GM12878 (cell line): ENCODE measurements at regions not wholly inside any gene's neighbourhood (a gene's known extent, or its start where the extent isn't known, plus 50 kb on each side); places are given as distances from the start of the nearest gene placed in this dataset.

Experiments used
- ATAC-seq: fragments of 200-7000 bp; cut with Tn5 transposase; 3 replicates; pipeline ENCODE4 v1.9.1; 2020; ENCODE audit warnings: mild to moderate bottlenecking, moderate library complexity
- BruUV-seq: library from RNA; stranded (reverse); fragments of 400-500 nt; replicated peaks from 2 replicates; lab custom pipeline; 2021; lab: Mats Ljungman, UMichigan
- CTCF ChIA-PET: fragments of 300-600 bp; sonication (Branson Sonifier 250); formaldehyde crosslinking; extraction: SDS; loops from one replicate; lab custom pipeline; 2021; ENCODE audit warnings: inconsistent platforms; lab: Yijun Ruan, JAX
- POLR2A ChIA-PET: fragments of 350-600 bp; formaldehyde crosslinking; extraction: SDS; loops from one replicate; lab custom pipeline; 2021; ENCODE audit warnings: inconsistent platforms; lab: Charles Lee
- RAD21 ChIA-PET: fragments of 300-600 bp; sonication (Branson Sonifier 250); formaldehyde crosslinking; loops from one replicate; lab custom pipeline; 2023; ENCODE audit warnings: antibody characterized with exemption; ENCODE audit not compliant: unreplicated experiment; lab: Charles Lee
- SMC1A ChIA-PET: fragments of 300-600 bp; sonication (Branson Sonifier 250); formaldehyde crosslinking; loops from one replicate; lab custom pipeline; 2023; ENCODE audit not compliant: unreplicated experiment, uncharacterized antibody; lab: Charles Lee
- DNase-seq: peaks from one replicate; pipeline ENCODE4 v3.0.0-alpha.2; 2011; ENCODE audit warnings: low read depth, low spot score
- FAIRE-seq: peaks from 3 replicates; lab custom pipeline; 2011; peaks lifted over from hg19 to GRCh38; lab: Jason Lieb, UNC
- H2AFZ ChIP-seq: 2 replicates; pipeline ENCODE4 v1.6.0; 2011; ENCODE audit warnings: low read depth, low read length, control low read depth; ENCODE audit not compliant: control insufficient read depth
- H3K27ac ChIP-seq: 2 replicates; pipeline ENCODE4 v1.5.1; 2011; ENCODE audit warnings: control low read depth; ENCODE audit not compliant: control insufficient read depth, insufficient read depth
- H3K27me3 ChIP-seq, 2 experiments: replicated peaks in 1 of 2; 2 replicates each; pipeline versions ENCODE4 v1.6.0 to v1.6.1; 2011; ENCODE audit warnings: low read length in 1 of 2; ENCODE audit not compliant: control insufficient read depth in 2 of 2, insufficient read depth in 2 of 2
- H3K36me3 ChIP-seq, 2 experiments: 2 replicates each; pipeline ENCODE4 v1.5.1; 2011; ENCODE audit warnings: low read length in 1 of 2; ENCODE audit not compliant: control insufficient read depth in 2 of 2, insufficient read depth in 2 of 2
- H3K4me1 ChIP-seq: 2 replicates; pipeline ENCODE4 v1.6.1; 2011; ENCODE audit warnings: mild to moderate bottlenecking, low read length, moderate library complexity, mixed read lengths; ENCODE audit not compliant: control insufficient read depth, insufficient read depth
- H3K4me2 ChIP-seq: 2 replicates; pipeline ENCODE4 v1.6.0; 2011; ENCODE audit warnings: control low read depth; ENCODE audit not compliant: control insufficient read depth, insufficient read depth
- H3K4me3 ChIP-seq: fragments of 200-600 bp; sonication (generic); 2 replicates; pipeline ENCODE4 v1.5.1; 2016
- H3K79me2 ChIP-seq: 2 replicates; pipeline ENCODE4 v1.6.0; 2011; ENCODE audit warnings: low read length; ENCODE audit not compliant: control insufficient read depth, insufficient read depth
- H3K9ac ChIP-seq: 2 replicates; pipeline ENCODE4 v1.8.0; 2011; ENCODE audit warnings: low read length, control low read depth, mixed read lengths; ENCODE audit not compliant: control insufficient read depth, insufficient read depth
- H3K9me3 ChIP-seq: replicated peaks from 3 replicates; pipeline ENCODE4 v1.5.1; 2011; ENCODE audit warnings: mild to moderate bottlenecking, low read length; ENCODE audit not compliant: control insufficient read depth, insufficient read depth
- H4K20me1 ChIP-seq: 2 replicates; pipeline ENCODE4 v1.6.0; 2011; ENCODE audit not compliant: control insufficient read depth, insufficient read depth
- EGR1 ChIP-seq, 2 experiments: IDR thresholded peaks; 1 replicate in 1 of 2; 2 replicates in 1 of 2; pipeline ENCODE4 v1.6.1; 2011 to 2012; ENCODE audit warnings: low read depth in 2 of 2, low read length in 2 of 2, borderline replicate concordance in 1 of 2, mild to moderate bottlenecking in 1 of 2, moderate library complexity in 1 of 2
- IRF4 ChIP-seq: IDR thresholded peaks from 2 replicates; pipeline ENCODE4 v1.6.1; 2011; ENCODE audit warnings: low read depth, low read length
- JUNB ChIP-seq: IDR thresholded peaks from 2 replicates; pipeline ENCODE4 v1.6.1; 2016; ENCODE audit warnings: antibody characterized with exemption, mild to moderate bottlenecking
- KDM1A ChIP-seq: fragments of 200-600 bp; sonication (generic); IDR thresholded peaks from 2 replicates; pipeline ENCODE4 v1.6.1; 2016; ENCODE audit warnings: borderline replicate concordance
- MEF2A ChIP-seq: IDR thresholded peaks from 2 replicates; pipeline ENCODE4 v1.6.1; 2011; ENCODE audit warnings: low read depth, mild to moderate bottlenecking, low read length, moderate library complexity; ENCODE audit not compliant: insufficient read depth
- NBN ChIP-seq: fragments of 450-650 bp; IDR thresholded peaks from 2 replicates; pipeline ENCODE4 v1.6.1; 2016
- RB1 ChIP-seq: fragments of 450-650 bp; formaldehyde crosslinking; IDR thresholded peaks from 2 replicates; pipeline ENCODE4 v1.6.1; 2017; ENCODE audit warnings: mild to moderate bottlenecking, borderline replicate concordance
- RBBP5 ChIP-seq: fragments of 200-600 bp; sonication (generic); conservative IDR thresholded peaks from 2 replicates; pipeline ENCODE4 v1.6.1; 2016
- SPI1 ChIP-seq: IDR thresholded peaks from 2 replicates; pipeline ENCODE4 v1.6.1; 2011; ENCODE audit warnings: low read depth, mild to moderate bottlenecking, low read length, moderate library complexity, borderline replicate concordance; ENCODE audit not compliant: insufficient read depth
- STAT1 ChIP-seq: fragments of 450-650 bp; conservative IDR thresholded peaks from 2 replicates; pipeline ENCODE4 v1.6.1; 2014; ENCODE audit warnings: antibody characterized with exemption, mild to moderate bottlenecking
- ZBTB11 ChIP-seq: fragments of 450-650 bp; formaldehyde crosslinking; IDR thresholded peaks from 2 replicates; pipeline ENCODE4 v1.5.0; 2022; ENCODE audit warnings: mild to moderate bottlenecking, missing genetic modification characterization
- ZNF207 ChIP-seq: fragments of 450-650 bp; IDR thresholded peaks from 2 replicates; pipeline ENCODE4 v1.6.1; 2014; ENCODE audit warnings: antibody characterized with exemption, mild to moderate bottlenecking, borderline replicate concordance
- WGBS: methylation state at CpG from one replicate; pipeline ENCODE4 v1.1.6; 2016; ENCODE audit warnings: low lambda C conversion rate; ENCODE audit not compliant: insufficient replicate concordance, insufficient coverage; ENCODE audit errors: missing lambda C conversion rate; 5-methylcytosine and 5-hydroxymethylcytosine counted together
- in situ Hi-C: fragments of 300-500 bp; cut with MboI; formaldehyde crosslinking; loops from 9 replicates; pipeline ENCODE4 v1.14.3; 2018; ENCODE audit warnings: mixed read lengths
- intact Hi-C: fragments of 100-400 bp; cut with micrococcal nuclease; formaldehyde crosslinking; loops from one replicate; pipeline ENCODE4 v1.14.2; 2022; ENCODE audit not compliant: unreplicated experiment

DNA sequence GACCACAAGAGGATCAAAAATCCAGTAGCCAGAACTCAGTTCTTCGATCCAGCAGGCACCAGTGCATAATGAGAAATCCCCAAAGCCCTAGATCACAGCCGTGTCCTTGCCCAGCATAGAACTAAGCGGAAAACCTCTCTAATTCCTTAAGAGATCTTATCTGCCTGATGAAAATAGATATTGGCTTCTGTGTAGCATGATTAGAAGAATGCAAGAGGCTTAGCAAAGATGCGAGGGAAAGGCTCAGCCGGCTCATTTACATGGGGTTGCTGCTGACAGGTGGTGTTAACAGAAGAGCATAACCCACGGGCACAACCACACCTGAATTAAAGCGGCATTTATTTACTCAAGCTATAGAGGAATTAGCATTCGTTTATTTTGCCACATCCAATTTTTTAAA lies 400.0 kb upstream of the ADAMTS16 start:
- Histone ChIP-seq H3K27ac (no peak overlapping the region), H3K4me1 (no peaks in the 10 kb centered on the region), H3K9ac (no peak overlapping the region), H4K20me1 (no peaks in the 10 kb centered on the region), H3K79me2 (no peaks in the 10 kb centered on the region), H3K9me3 (no peaks in the 10 kb centered on the region; the same call in 2 of the 3 replicates), H3K4me3 (no peak overlapping the region), H2AFZ (no peak overlapping the region), H3K27me3 (no peaks in the 10 kb centered on the region), H3K36me3 (no peaks in the 10 kb centered on the region), H3K4me2 (no peak overlapping the region)
- BruUV-seq = no TSS peak
- no peak for TF ChIP-seq KDM1A
- TF ChIP-seq IRF4 = no peak
- no peak for TF ChIP-seq RBBP5
- TF ChIP-seq ZBTB11 = no peak
- TF ChIP-seq NBN = no peak
- TF ChIP-seq SPI1 = no peak
- TF ChIP-seq JUNB = no peak
- TF ChIP-seq MEF2A = no peak
- no peak for TF ChIP-seq STAT1
- TF ChIP-seq ZNF207 = no peak
- TF ChIP-seq RB1 = no peak
- TF ChIP-seq EGR1 (IDR thresholded peaks at IDR 0.05; ENCODE audit: borderline replicate concordance in 1 of 2, low read depth in 2 of 2, low read length in 2 of 2) = no peak
- 14% methylated on average over 8 of the region's 8 CpGs for WGBS
- ChIA-PET CTCF (no interaction called here), RAD21 (no interaction called here), SMC1A (no interaction called here), POLR2A (no interaction called here)
- in situ Hi-C loops (no loop called here), intact Hi-C loops (no loop called here)
- DNase-seq = no peak
- FAIRE-seq = no peak
- no peak for ATAC-seq
